Neural progenitor cell (in vitro differentiated cells): ENCODE measurements at regions not wholly inside any gene's neighbourhood (a gene's known extent, or its start where the extent isn't known, plus 50 kb on each side); places are given as distances from the start of the nearest gene placed in this dataset.

Experiments used
- EZH2 ChIP-seq: fragments of 200-600 bp; sonication (generic); IDR thresholded peaks from 2 replicates; pipeline ENCODE4 v1.6.1; 2017; ENCODE audit warnings: antibody characterized with exemption, mild to moderate bottlenecking, moderate library complexity
- TF ChIP-seq, protein P1 (sequence below): fragments of 200-600 bp; sonication (generic); IDR thresholded peaks from 2 replicates; pipeline ENCODE4 v1.5.1; 2017; ENCODE audit warnings: antibody characterized with exemption, mild to moderate bottlenecking

DNA sequence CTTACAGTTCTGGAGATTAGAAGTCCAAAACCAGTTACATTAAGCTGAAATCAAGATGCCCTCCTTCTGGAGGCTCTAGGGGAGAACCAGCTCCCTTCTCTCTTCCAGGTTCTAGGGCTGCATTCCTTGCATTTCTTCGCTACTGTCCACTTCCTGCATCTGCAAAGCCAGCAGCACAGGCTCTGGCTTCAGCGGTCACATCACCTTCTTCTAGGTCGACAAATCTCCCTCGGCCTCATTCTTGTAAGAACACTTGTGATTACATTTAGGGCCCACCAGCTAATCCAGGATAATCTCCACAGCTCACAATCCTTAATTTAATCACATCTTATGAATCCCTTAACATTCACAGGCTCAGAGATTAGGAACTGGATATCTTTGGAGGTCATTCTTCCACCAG lies 73.8 kb downstream of the MINAR1 start:
- TF ChIP-seq EZH2 = no peak
- TF ChIP-seq, protein P1, sequence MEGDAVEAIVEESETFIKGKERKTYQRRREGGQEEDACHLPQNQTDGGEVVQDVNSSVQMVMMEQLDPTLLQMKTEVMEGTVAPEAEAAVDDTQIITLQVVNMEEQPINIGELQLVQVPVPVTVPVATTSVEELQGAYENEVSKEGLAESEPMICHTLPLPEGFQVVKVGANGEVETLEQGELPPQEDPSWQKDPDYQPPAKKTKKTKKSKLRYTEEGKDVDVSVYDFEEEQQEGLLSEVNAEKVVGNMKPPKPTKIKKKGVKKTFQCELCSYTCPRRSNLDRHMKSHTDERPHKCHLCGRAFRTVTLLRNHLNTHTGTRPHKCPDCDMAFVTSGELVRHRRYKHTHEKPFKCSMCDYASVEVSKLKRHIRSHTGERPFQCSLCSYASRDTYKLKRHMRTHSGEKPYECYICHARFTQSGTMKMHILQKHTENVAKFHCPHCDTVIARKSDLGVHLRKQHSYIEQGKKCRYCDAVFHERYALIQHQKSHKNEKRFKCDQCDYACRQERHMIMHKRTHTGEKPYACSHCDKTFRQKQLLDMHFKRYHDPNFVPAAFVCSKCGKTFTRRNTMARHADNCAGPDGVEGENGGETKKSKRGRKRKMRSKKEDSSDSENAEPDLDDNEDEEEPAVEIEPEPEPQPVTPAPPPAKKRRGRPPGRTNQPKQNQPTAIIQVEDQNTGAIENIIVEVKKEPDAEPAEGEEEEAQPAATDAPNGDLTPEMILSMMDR = no peak
